HUES6 (cell line): ENCODE measurements at regions not wholly inside any gene's neighbourhood (a gene's known extent, or its start where the extent isn't known, plus 50 kb on each side); places are given as distances from the start of the nearest gene placed in this dataset.

Experiments used
- H3K27ac ChIP-seq: 2 replicates; pipeline ENCODE4 v1.7.0; 2013; ENCODE audit warnings: low read depth, mild to moderate bottlenecking, low read length, inconsistent platforms
- H3K27me3 ChIP-seq: 2 replicates; pipeline ENCODE4 v1.6.1; 2013; ENCODE audit warnings: low read length; ENCODE audit not compliant: control insufficient read depth, insufficient read depth
- H3K36me3 ChIP-seq: 2 replicates; pipeline ENCODE4 v1.6.1; 2013; ENCODE audit warnings: low read length; ENCODE audit not compliant: control insufficient read depth, insufficient read depth
- H3K4me1 ChIP-seq: 2 replicates; pipeline ENCODE4 v1.6.1; 2013; ENCODE audit warnings: low read length; ENCODE audit not compliant: control insufficient read depth, insufficient read depth
- H3K4me3 ChIP-seq: 2 replicates; pipeline ENCODE4 v1.5.1; 2013; ENCODE audit warnings: low read depth, low read length
- H3K9ac ChIP-seq: one replicate; pipeline ENCODE4 v1.6.1; 2013; ENCODE audit warnings: mild to moderate bottlenecking, low read length
- H3K9me3 ChIP-seq: 2 replicates; pipeline ENCODE4 v1.6.1; 2013; ENCODE audit warnings: low read depth, low read length; ENCODE audit not compliant: control insufficient read depth, insufficient read depth

DNA sequence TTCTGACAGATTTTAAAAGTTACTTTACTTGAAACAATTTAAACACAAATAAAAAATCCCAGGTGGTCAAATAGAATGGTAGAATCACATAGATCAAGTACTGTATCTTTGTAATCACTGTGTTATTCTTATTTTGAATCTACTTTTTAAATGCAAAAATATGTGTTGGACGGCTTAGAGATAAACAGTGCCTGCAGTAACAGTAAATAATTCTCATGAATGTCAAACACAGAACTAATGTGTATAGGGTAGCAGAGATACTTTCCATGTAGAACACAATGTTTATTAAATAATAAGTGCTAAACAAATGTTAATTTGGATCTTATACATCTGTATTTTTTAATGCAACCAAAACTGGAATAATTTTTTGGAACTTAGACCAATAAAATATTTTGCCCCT lies 1199.4 kb downstream of the SORCS1 start:
- no peaks in the 10 kb centered on the region for H3K36me3 ChIP-seq
- H3K27ac ChIP-seq, result no peak overlapping the region
- no peak overlapping the region for H3K4me3 ChIP-seq
- no peaks in the 10 kb centered on the region for H3K27me3 ChIP-seq
- H3K9me3 ChIP-seq, result no peaks in the 10 kb centered on the region
- H3K9ac ChIP-seq, result no peak overlapping the region
- no peaks in the 10 kb centered on the region for H3K4me1 ChIP-seq

- no peaks in the 10 kb centered on the region for H3K36me3 ChIP-seq
- H3K9ac ChIP-seq, result no peak overlapping the region
- H3K9me3 ChIP-seq, result no peaks in the 10 kb centered on the region
- no peaks in the 10 kb centered on the region for H3K4me1 ChIP-seq
- no peak overlapping the region for H3K4me3 ChIP-seq
- no peak overlapping the region for H3K27ac ChIP-seq
- no peaks in the 10 kb centered on the region for H3K27me3 ChIP-seq
Measured at GRCh38 chr10:105964009-105964408, 1200.5 kb downstream of the SORCS1 start.

- Histone ChIP-seq H3K27me3 (no peaks in the 10 kb centered on the region), H3K4me3 (no peak overlapping the region), H3K36me3 (no peaks in the 10 kb centered on the region), H3K9ac (no peak overlapping the region), H3K9me3 (no peaks in the 10 kb centered on the region), H3K4me1 (no peaks in the 10 kb centered on the region), H3K27ac (no peak overlapping the region)
Measured at GRCh38 chr10:105963334-105963884, 1201.1 kb downstream of the SORCS1 start.

- H3K27ac ChIP-seq, result no peak overlapping the region
- peaks cover 9% of the 10 kb centered on the region for H3K4me1 ChIP-seq
- H3K27me3 ChIP-seq, result no peaks in the 10 kb centered on the region
- H3K4me3 ChIP-seq, result no peak overlapping the region
- H3K36me3 ChIP-seq, result no peaks in the 10 kb centered on the region
- no peak overlapping the region for H3K9ac ChIP-seq
- no peaks in the 10 kb centered on the region for H3K9me3 ChIP-seq
Measured at GRCh38 chr10:105956550-105956949, 1208.0 kb downstream of the SORCS1 start.

DNA sequence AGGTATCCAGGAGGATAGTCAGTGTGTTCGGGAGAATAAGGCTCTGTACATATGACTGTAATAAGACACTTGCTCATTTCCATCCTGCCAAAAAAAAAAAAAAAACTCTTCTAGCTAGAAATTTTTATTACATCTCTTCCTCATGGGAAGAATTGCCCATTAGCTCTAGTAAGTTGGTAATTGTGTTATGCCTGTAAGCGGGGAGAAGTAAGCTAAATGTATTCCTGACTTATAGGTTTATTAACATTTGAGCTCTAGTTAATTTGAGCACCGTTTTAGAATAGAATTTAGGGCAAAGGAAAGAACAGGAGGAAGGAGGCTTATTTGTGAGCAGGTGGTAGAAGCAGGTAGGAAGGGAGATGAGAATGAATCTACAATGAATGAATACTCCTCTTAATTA lies 1210.6 kb downstream of the SORCS1 start:
- Histone ChIP-seq H3K9me3 (no peaks in the 10 kb centered on the region), H3K36me3 (no peaks in the 10 kb centered on the region), H3K27ac (no peak overlapping the region), H3K4me1 (peaks cover 9% of the 10 kb centered on the region), H3K9ac (no peak overlapping the region), H3K4me3 (no peak overlapping the region), H3K27me3 (no peaks in the 10 kb centered on the region)

- H3K27me3 ChIP-seq, result no peaks in the 10 kb centered on the region
- no peak overlapping the region for H3K27ac ChIP-seq
- H3K4me1 ChIP-seq, result peaks cover 9% of the 10 kb centered on the region
- H3K9ac ChIP-seq, result no peak overlapping the region
- no peak overlapping the region for H3K4me3 ChIP-seq
- H3K36me3 ChIP-seq, result no peaks in the 10 kb centered on the region
- H3K9me3 ChIP-seq, result no peaks in the 10 kb centered on the region
Measured at GRCh38 chr10:105953056-105953455, 1211.5 kb downstream of the SORCS1 start.

- Histone ChIP-seq H3K9me3 (no peaks in the 10 kb centered on the region), H3K27ac (peak overlapping the region; percentile 22), H3K9ac (no peak overlapping the region)
Measured at GRCh38 chr10:105952153-105952552, 1212.4 kb downstream of the SORCS1 start.

DNA sequence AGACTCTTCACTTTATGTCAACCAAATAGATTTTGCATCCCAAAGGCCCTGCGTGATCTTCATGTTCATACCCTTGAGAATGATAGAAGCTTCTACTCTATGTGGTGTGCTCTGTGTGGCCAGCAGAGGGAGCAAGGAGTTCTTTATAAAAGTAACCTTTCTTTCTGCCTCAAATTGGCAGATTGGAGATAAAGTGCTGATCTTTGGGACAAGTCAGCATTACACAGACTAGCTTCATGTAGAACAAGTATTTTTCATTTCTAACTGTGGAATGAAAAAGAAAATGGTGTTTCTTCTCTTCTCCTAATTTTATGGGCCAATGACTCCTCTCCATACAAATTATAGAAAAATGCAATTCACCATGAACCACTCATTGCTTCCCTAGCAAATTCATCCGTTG lies 1214.1 kb downstream of the SORCS1 start:
- Histone ChIP-seq H3K9ac (no peak overlapping the region), H3K9me3 (no peaks in the 10 kb centered on the region), H3K4me3 (no peak overlapping the region), H3K36me3 (no peaks in the 10 kb centered on the region), H3K4me1 (peaks cover 9% of the 10 kb centered on the region), H3K27me3 (no peaks in the 10 kb centered on the region), H3K27ac (no peak overlapping the region)

More at GRCh38 chr10:105952153-105952552, 1212.4 kb downstream of the SORCS1 start:
- Histone ChIP-seq H3K27me3 (no peaks in the 10 kb centered on the region), H3K36me3 (no peaks in the 10 kb centered on the region), H3K4me3 (no peak overlapping the region), H3K4me1 (peaks cover 9% of the 10 kb centered on the region)

DNA sequence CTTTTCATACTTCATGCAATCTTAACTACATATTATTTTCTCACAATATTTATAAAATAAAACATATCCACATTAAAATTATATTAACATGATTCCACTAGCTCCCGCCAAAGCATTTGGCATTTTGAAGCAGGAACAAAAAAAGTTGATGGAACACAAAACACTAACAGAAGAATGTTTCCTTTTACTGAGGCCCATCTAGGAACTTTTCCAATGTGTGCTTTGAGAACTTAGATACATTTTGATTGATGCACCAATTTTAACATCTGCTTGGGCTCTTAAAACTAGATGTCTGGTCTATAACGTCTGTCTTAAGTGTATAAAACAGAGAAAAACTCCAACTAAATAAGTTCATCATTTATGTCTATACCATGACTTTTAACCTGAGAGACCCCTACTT lies 1214.8 kb downstream of the SORCS1 start:
- H3K9ac ChIP-seq, result no peak overlapping the region
- no peak overlapping the region for H3K27ac ChIP-seq
- H3K9me3 ChIP-seq, result no peaks in the 10 kb centered on the region
- H3K27me3 ChIP-seq, result no peaks in the 10 kb centered on the region
- H3K4me3 ChIP-seq, result no peak overlapping the region
- peaks cover 9% of the 10 kb centered on the region for H3K4me1 ChIP-seq
- no peaks in the 10 kb centered on the region for H3K36me3 ChIP-seq

DNA sequence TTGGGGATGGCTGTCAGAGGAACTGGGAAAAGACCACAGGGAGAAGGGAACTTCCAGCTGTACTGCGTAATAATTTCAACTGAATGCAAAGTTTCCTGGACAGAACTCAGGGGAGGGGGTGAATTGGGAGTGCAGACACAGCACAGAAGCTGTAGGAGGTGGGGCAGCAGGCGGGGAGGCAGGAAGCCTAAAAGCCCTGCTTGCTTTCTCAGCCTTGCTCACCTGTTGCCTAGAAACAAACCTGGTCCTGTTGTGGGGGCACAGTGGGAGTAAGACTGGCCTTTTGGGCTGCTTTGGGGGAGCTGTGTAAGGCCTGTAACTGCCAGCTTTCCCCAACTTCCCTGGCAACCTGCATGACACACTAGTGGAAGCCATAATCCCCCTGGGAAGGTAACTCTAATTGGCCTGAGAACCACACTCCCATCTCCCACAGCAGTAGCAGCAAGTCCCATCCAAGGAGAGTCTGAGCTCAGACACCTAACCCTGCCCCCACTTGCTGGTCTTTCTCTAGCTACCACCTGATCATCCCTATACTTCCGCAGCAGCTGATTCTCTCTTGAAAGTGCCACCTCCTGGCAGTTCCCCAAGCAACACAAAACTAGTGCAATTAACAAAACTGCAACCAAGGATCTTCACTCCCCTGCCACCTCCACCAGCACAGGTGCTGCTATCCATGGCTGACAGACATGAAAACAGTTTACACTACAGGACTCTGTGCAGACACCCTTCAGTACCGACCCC lies 1239.3 kb downstream of the SORCS1 start:
- H3K9ac ChIP-seq, result no peak overlapping the region
- no peak overlapping the region for H3K4me3 ChIP-seq
- H3K27me3 ChIP-seq, result no peaks in the 10 kb centered on the region
- H3K9me3 ChIP-seq, result no peaks in the 10 kb centered on the region
- peaks cover 6% of the 10 kb centered on the region for H3K4me1 ChIP-seq
- no peaks in the 10 kb centered on the region for H3K36me3 ChIP-seq
- H3K27ac ChIP-seq, result no peak overlapping the region

- Histone ChIP-seq H3K9me3 (no peaks in the 10 kb centered on the region), H3K27ac (no peak overlapping the region), H3K4me1 (peaks cover 6% of the 10 kb centered on the region), H3K27me3 (no peaks in the 10 kb centered on the region), H3K36me3 (no peaks in the 10 kb centered on the region), H3K4me3 (no peak overlapping the region), H3K9ac (no peak overlapping the region)
Measured at GRCh38 chr10:105921348-105921747, 1243.2 kb downstream of the SORCS1 start.
